Breast epithelium (tissue), 4 donors: ENCODE measurements at regions not wholly inside any gene's neighbourhood (a gene's known extent, or its start where the extent isn't known, plus 50 kb on each side); places are given as distances from the start of the nearest gene placed in this dataset.
A peak's percentile ranks its signal among the peaks of the same experiment; 100 is the strongest.
"Not testable (repeated sequence)": the region's sequence is repeated elsewhere in the genome, so short reads cannot be mapped to it uniquely, and the experiment has no call there.

ENCODE experiments used
- DNase-seq, 2 donors: peaks; one replicate each; pipeline ENCODE4 v3.0.0-alpha.2; 2019; ENCODE audit warnings: low spot score in 2 of 2
- H3K27ac ChIP-seq, 2 donors: fragments of 200-600 bp; sonication (generic) in 1 of 2; one replicate each; pipeline ENCODE4 v1.5.1; 2016 to 2019; ENCODE audit warnings: mild to moderate bottlenecking in 1 of 2
- H3K27me3 ChIP-seq, 2 donors: fragments of 200-600 bp; sonication (generic) in 1 of 2; one replicate each; pipeline versions ENCODE4 v1.5.1 to v1.6.0; 2017 to 2019; ENCODE audit warnings: control low read depth in 1 of 2, mild to moderate bottlenecking in 1 of 2
- H3K36me3 ChIP-seq: fragments of 200-600 bp; one replicate; pipeline ENCODE4 v1.5.1; 2019
- H3K4me1 ChIP-seq, 2 donors: fragments of 200-600 bp; sonication (generic); one replicate each; pipeline ENCODE4 v1.5.1; 2016 to 2019; ENCODE audit warnings: control low read depth in 1 of 2
- H3K4me3 ChIP-seq, 3 donors: fragments of 200-600 bp; sonication (generic); 1 replicate in 2 of 3; 2 replicates in 1 of 3; pipeline ENCODE4 v1.5.1; 2016 to 2019; ENCODE audit warnings: mild to moderate bottlenecking in 3 of 3, moderate library complexity in 2 of 3
- H3K9me3 ChIP-seq, 2 donors: fragments of 200-600 bp; sonication (generic) in 1 of 2; one replicate each; pipeline ENCODE4 v1.5.1; 2016 to 2019; ENCODE audit warnings: control low read depth in 1 of 2
- CTCF ChIP-seq, 3 donors: fragments of 450-650 bp; IDR thresholded peaks; one replicate each; pipeline ENCODE4 v1.5.1; 2016 to 2017; ENCODE audit warnings: antibody characterized with exemption in 3 of 3, mild to moderate bottlenecking in 3 of 3, moderate library complexity in 3 of 3
- POLR2A ChIP-seq: fragments of 450-650 bp; IDR thresholded peaks from one replicate; pipeline ENCODE4 v1.6.1; 2016; ENCODE audit warnings: antibody characterized with exemption, mild to moderate bottlenecking, moderate library complexity
- POLR2AphosphoS5 ChIP-seq, 3 donors: sonication (generic); formaldehyde crosslinking; IDR thresholded peaks; one replicate each; pipeline ENCODE4 v1.6.1; 2017; ENCODE audit warnings: antibody characterized with exemption in 3 of 3
- intact Hi-C: fragments of 100-400 bp; cut with DNase I; formaldehyde crosslinking; loops from one replicate; pipeline ENCODE4 v1.15.1; 2023; ENCODE audit warnings: low total_unique reads

GRCh38 chr3:102037791-102038190 is 188.5 kb downstream of the NFKBIZ start:
- Histone ChIP-seq H3K4me3 (no peak overlapping the region), H3K27ac (no peak overlapping the region), H3K27me3 (no peaks in the 10 kb centered on the region), H3K4me1 (no peaks in the 10 kb centered on the region), H3K9me3 (peaks cover 0 to 4% of the 10 kb centered on the region in 2 donors), H3K36me3 (no peaks in the 10 kb centered on the region)
- intact Hi-C loops = no loop called here
- TF ChIP-seq POLR2AphosphoS5 (IDR thresholded peaks at IDR 0.05) = no peak
- TF ChIP-seq CTCF (IDR thresholded peaks at IDR 0.05) = no peak
- no peak for TF ChIP-seq POLR2A
- no peak for DNase-seq

GRCh38 chr3:102038477-102039142 is 189.3 kb downstream of the NFKBIZ start:
- TF ChIP-seq POLR2A (no peak), POLR2AphosphoS5 (IDR thresholded peaks at IDR 0.05) (no peak), CTCF (IDR thresholded peaks at IDR 0.05) (no peak)
- Histone ChIP-seq H3K4me3 (no peak overlapping the region), H3K36me3 (no peaks in the 10 kb centered on the region), H3K9me3 (peaks cover 0 to 4% of the 10 kb centered on the region in 2 donors), H3K27ac (no peak overlapping the region), H3K4me1 (no peaks in the 10 kb centered on the region), H3K27me3 (no peaks in the 10 kb centered on the region)
- intact Hi-C loops = no loop called here
- DNase-seq = no peak

- H3K4me1 ChIP-seq, H3K9me3 ChIP-seq, H3K27me3 ChIP-seq, H3K4me3 ChIP-seq, DNase-seq, H3K36me3 ChIP-seq, H3K27ac ChIP-seq, intact Hi-C loops: not testable (repeated sequence)
Observed at GRCh38 chr3:102040144-102040543, 190.8 kb downstream of the NFKBIZ start.

GRCh38 chr3:102053375-102053989 is 204.2 kb downstream of the NFKBIZ start:
- intact Hi-C loops = no loop called here
- Histone ChIP-seq H3K4me1 (no peaks in the 10 kb centered on the region), H3K27ac (no peak overlapping the region), H3K27me3 (no peaks in the 10 kb centered on the region), H3K4me3 (no peak overlapping the region), H3K9me3 (no peaks in the 10 kb centered on the region), H3K36me3 (no peaks in the 10 kb centered on the region)
- no peak for TF ChIP-seq CTCF (IDR thresholded peaks at IDR 0.05)
- TF ChIP-seq POLR2AphosphoS5 (IDR thresholded peaks at IDR 0.05) = no peak
- no peak for TF ChIP-seq POLR2A
- DNase-seq = no peak

- no peak for DNase-seq
- Histone ChIP-seq H3K4me1 (no peaks in the 10 kb centered on the region), H3K27me3 (no peaks in the 10 kb centered on the region), H3K36me3 (no peaks in the 10 kb centered on the region), H3K27ac (peak overlapping the region in 1 of 2 donors; percentile 18), H3K9me3 (no peaks in the 10 kb centered on the region), H3K4me3 (no peak overlapping the region)
- intact Hi-C loops = no loop called here
- TF ChIP-seq POLR2A = no peak
- TF ChIP-seq POLR2AphosphoS5 (IDR thresholded peaks at IDR 0.05) = no peak
- TF ChIP-seq CTCF (IDR thresholded peaks at IDR 0.05) = no peak
Observed at GRCh38 chr3:102054543-102055080, 205.3 kb downstream of the NFKBIZ start.
